SK-N-SH treated with all-trans-retinoic acid at 6 μM for 48 hours (cell line): ENCODE measurements at regions not wholly inside any gene's neighbourhood (a gene's known extent, or its start where the extent isn't known, plus 50 kb on each side); places are given as distances from the start of the nearest gene placed in this dataset.

Experiments used
- ESRRG ChIP-seq: fragments of 250-450 bp; sonication (Bioruptor Pico); IDR thresholded peaks from 2 replicates; pipeline ENCODE4 v1.6.1; 2021; ENCODE audit warnings: mild to moderate bottlenecking
- ZFP3 ChIP-seq: fragments of 250-450 bp; sonication (Bioruptor Pico); IDR thresholded peaks from 2 replicates; pipeline ENCODE4 v1.5.0; 2020; ENCODE audit warnings: mild to moderate bottlenecking, moderate library complexity

DNA sequence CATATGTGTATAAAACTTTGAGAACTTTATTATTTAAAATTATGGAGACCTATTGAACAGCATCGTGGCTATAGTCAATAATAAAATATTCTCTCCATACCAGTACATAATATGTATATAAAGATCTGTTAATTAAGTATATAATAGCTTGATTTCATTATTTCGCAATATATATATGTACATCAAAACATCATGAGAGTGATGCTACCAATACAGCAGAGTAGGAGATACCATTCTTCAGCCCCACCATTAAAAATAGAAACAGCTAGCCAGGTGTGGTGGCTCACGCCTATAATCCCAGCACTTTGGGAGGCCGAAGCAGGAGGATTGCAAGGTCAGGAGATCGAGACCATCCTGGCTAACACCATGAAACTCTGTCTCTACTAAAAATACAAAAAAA lies 1755.3 kb upstream of the SPRY2 start:
- TF ChIP-seq ZFP3 (CRISPR knock-in tag) = no peak
- TF ChIP-seq ESRRG (CRISPR knock-in tag) = no peak
